ENCODE measurements at regions not wholly inside any gene's neighbourhood (a gene's known extent, or its start where the extent isn't known, plus 50 kb on each side); places are given as distances from the start of the nearest gene placed in this dataset.

DNA sequence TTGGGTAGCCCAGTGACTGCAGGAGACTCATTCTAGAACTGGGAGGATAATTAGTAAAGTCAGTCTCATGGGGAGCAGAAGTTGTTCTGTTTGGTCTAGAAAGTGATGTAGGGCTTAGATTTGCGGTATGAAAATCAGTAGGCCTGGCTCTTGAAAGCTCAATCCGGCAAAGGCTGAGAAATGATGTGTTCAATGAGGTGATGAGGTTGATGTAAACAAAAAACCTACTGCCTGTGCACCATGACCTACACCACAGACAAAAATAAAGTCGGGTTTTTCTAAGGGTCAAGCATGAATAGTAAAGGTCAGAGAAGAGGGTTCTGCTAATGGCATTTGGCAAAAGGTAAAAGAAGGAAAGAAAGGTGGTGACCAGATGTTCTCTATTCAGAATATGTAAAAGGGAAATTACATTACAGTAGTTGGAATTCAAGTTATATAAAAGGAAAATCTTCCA lies 80.8 kb upstream of the COL5A2 start:
- DNase-seq: no peak
- no peaks in the 10 kb centered on the region for H3K79me2 ChIP-seq (ENCODE audit: low read depth)
- no peaks in the 10 kb centered on the region for H3K27me3 ChIP-seq (ENCODE audit: insufficient read depth, low read depth)
- BruUV-seq (replicated peaks): no TSS peak
- TF ChIP-seq, protein P1, sequence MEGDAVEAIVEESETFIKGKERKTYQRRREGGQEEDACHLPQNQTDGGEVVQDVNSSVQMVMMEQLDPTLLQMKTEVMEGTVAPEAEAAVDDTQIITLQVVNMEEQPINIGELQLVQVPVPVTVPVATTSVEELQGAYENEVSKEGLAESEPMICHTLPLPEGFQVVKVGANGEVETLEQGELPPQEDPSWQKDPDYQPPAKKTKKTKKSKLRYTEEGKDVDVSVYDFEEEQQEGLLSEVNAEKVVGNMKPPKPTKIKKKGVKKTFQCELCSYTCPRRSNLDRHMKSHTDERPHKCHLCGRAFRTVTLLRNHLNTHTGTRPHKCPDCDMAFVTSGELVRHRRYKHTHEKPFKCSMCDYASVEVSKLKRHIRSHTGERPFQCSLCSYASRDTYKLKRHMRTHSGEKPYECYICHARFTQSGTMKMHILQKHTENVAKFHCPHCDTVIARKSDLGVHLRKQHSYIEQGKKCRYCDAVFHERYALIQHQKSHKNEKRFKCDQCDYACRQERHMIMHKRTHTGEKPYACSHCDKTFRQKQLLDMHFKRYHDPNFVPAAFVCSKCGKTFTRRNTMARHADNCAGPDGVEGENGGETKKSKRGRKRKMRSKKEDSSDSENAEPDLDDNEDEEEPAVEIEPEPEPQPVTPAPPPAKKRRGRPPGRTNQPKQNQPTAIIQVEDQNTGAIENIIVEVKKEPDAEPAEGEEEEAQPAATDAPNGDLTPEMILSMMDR (conservative IDR thresholded peaks at IDR 0.05): no peak
- no peak for TF ChIP-seq EZH2 (IDR thresholded peaks at IDR 0.05; ENCODE audit: low read depth)
- CTCF ChIA-PET: no interaction called here
- H4K20me1 ChIP-seq (ENCODE audit: insufficient read depth): no peaks in the 10 kb centered on the region
- H3K27ac ChIP-seq: no peak overlapping the region
- H2AFZ ChIP-seq: no peak overlapping the region
- H3K9me2 ChIP-seq (ENCODE audit: insufficient read depth): no peaks in the 10 kb centered on the region
- H3K4me3 ChIP-seq: no peak overlapping the region
- no peaks in the 10 kb centered on the region for H3F3A ChIP-seq (ENCODE audit: insufficient read depth, low read depth)
- H3K36me3 ChIP-seq (ENCODE audit: low read depth): no peaks in the 10 kb centered on the region
- H3K4me2 ChIP-seq: no peak overlapping the region
- H3K4me1 ChIP-seq (replicated peaks; ENCODE audit: insufficient read depth): no peaks in the 10 kb centered on the region
- H3K9me3 ChIP-seq (ENCODE audit: insufficient read depth, low read depth): no peaks in the 10 kb centered on the region
- intact Hi-C loops (cut with micrococcal nuclease; ENCODE audit: unreplicated experiment): no loop called here
- POLR2A ChIA-PET (ENCODE audit: unreplicated experiment): no interaction called here

DNA sequence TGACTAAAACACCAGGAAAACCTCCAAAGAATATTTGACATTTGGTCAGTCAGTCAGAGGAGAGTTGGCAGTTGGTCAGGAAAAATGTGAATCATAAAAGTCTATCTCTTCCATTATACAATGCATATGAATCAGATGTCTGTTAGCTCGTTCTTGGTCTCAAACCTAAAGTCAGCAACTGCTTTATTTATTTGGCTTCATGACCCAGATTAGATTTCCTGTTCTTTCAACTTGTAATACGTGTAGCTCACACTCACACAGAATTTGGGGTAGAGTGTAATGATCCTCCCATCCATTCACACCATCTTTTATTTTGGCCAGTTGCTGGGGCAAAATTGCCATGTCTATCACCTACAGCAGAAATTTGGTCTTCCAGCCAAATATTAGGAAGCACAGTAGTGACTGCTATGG lies 81.9 kb upstream of the COL5A2 start:
- Histone ChIP-seq H3K79me2 (ENCODE audit: low read depth) (no peaks in the 10 kb centered on the region), H3K4me2 (no peak overlapping the region), H3K36me3 (ENCODE audit: low read depth) (no peaks in the 10 kb centered on the region), H3K4me3 (no peak overlapping the region), H3K4me1 (replicated peaks; ENCODE audit: insufficient read depth) (no peaks in the 10 kb centered on the region), H3K9me2 (ENCODE audit: insufficient read depth) (no peaks in the 10 kb centered on the region), H3F3A (ENCODE audit: insufficient read depth, low read depth) (no peaks in the 10 kb centered on the region), H4K20me1 (ENCODE audit: insufficient read depth) (no peaks in the 10 kb centered on the region), H2AFZ (no peak overlapping the region), H3K27me3 (ENCODE audit: insufficient read depth, low read depth) (no peaks in the 10 kb centered on the region), H3K9me3 (ENCODE audit: insufficient read depth, low read depth) (no peaks in the 10 kb centered on the region), H3K27ac (no peak overlapping the region)
- TF ChIP-seq, protein P1 (conservative IDR thresholded peaks at IDR 0.05): no peak
- no peak for TF ChIP-seq EZH2 (IDR thresholded peaks at IDR 0.05; ENCODE audit: low read depth)
- BruUV-seq (replicated peaks): no TSS peak
- ChIA-PET CTCF (no interaction called here), POLR2A (ENCODE audit: unreplicated experiment) (no interaction called here)
- no peak for DNase-seq
- intact Hi-C loops (cut with micrococcal nuclease; ENCODE audit: unreplicated experiment): no loop called here

DNA sequence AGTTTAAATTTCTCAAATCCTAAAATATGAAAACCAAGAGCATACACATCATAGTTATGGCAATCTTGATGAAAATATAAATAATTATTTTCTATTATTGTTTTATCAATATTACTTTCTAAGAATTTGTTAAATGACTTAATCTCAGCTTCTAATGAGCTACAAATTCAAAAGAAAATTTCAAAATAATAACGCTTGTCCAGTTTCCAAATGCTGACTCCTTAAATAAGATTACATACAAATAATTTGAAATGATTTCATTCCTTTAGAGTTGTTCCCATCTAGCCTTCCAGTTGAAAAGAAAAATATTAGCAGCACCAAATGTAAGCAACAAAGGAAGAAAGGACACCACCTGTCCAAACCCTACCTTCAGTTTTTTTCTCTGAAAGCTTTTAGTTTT lies 82.4 kb upstream of the COL5A2 start:
- Histone ChIP-seq H3K36me3 (ENCODE audit: low read depth) (no peaks in the 10 kb centered on the region), H3F3A (ENCODE audit: insufficient read depth, low read depth) (no peaks in the 10 kb centered on the region), H2AFZ (no peak overlapping the region), H3K9me2 (ENCODE audit: insufficient read depth) (no peaks in the 10 kb centered on the region), H3K9me3 (ENCODE audit: insufficient read depth, low read depth) (no peaks in the 10 kb centered on the region), H3K27ac (no peak overlapping the region), H3K27me3 (ENCODE audit: insufficient read depth, low read depth) (no peaks in the 10 kb centered on the region), H3K4me1 (replicated peaks; ENCODE audit: insufficient read depth) (no peaks in the 10 kb centered on the region), H3K4me2 (no peak overlapping the region), H4K20me1 (ENCODE audit: insufficient read depth) (no peaks in the 10 kb centered on the region), H3K79me2 (ENCODE audit: low read depth) (no peaks in the 10 kb centered on the region), H3K4me3 (no peak overlapping the region)
- DNase-seq: no peak
- BruUV-seq (replicated peaks): no TSS peak
- ChIA-PET CTCF (no interaction called here), POLR2A (ENCODE audit: unreplicated experiment) (no interaction called here)
- no peak for TF ChIP-seq EZH2 (IDR thresholded peaks at IDR 0.05; ENCODE audit: low read depth)
- TF ChIP-seq, protein P1 (conservative IDR thresholded peaks at IDR 0.05): no peak
- intact Hi-C loops (cut with micrococcal nuclease; ENCODE audit: unreplicated experiment): no loop called here

Measured in PC-9 (cell line).